WTC11 (cell line): ENCODE measurements at regions not wholly inside any gene's neighbourhood (a gene's known extent, or its start where the extent isn't known, plus 50 kb on each side); places are given as distances from the start of the nearest gene placed in this dataset.

Experiments used
- ATF3 ChIP-seq: sonication (generic); formaldehyde crosslinking; conservative IDR thresholded peaks from 2 replicates; pipeline ENCODE4 v1.8.1; 2022; ENCODE audit warnings: mild to moderate bottlenecking, missing genetic modification reagents
- CBFB ChIP-seq: sonication (generic); formaldehyde crosslinking; IDR thresholded peaks from 2 replicates; pipeline ENCODE4 v1.8.1; 2022; ENCODE audit warnings: mild to moderate bottlenecking, low read depth, missing genetic modification reagents
- CTCF ChIP-seq: fragments of 200-600 bp; IDR thresholded peaks from 2 replicates; pipeline ENCODE4 v1.8.0; 2022; ENCODE audit warnings: antibody characterized with exemption
- GABPB1 ChIP-seq: sonication (generic); formaldehyde crosslinking; IDR thresholded peaks from 2 replicates; pipeline ENCODE4 v1.8.1; 2023; ENCODE audit warnings: mild to moderate bottlenecking, missing genetic modification reagents
- MLX ChIP-seq: sonication (generic); formaldehyde crosslinking; IDR thresholded peaks from 2 replicates; pipeline ENCODE4 v1.8.1; 2023; ENCODE audit warnings: mild to moderate bottlenecking, missing genetic modification reagents, moderate library complexity
- PRDM15 ChIP-seq: sonication (generic); formaldehyde crosslinking; IDR thresholded peaks from 2 replicates; pipeline ENCODE4 v1.8.0; 2022; ENCODE audit warnings: missing genetic modification reagents
- SP1 ChIP-seq: sonication (generic); formaldehyde crosslinking; conservative IDR thresholded peaks from 2 replicates; pipeline ENCODE4 v1.8.1; 2022; ENCODE audit warnings: missing genetic modification reagents
- TEAD4 ChIP-seq: sonication (generic); formaldehyde crosslinking; IDR thresholded peaks from 2 replicates; pipeline ENCODE4 v1.8.0; 2022; ENCODE audit warnings: mild to moderate bottlenecking, missing genetic modification reagents
- ZNF263 ChIP-seq: sonication (generic); formaldehyde crosslinking; IDR thresholded peaks from 2 replicates; pipeline ENCODE4 v1.8.1; 2022; ENCODE audit warnings: low read depth, mild to moderate bottlenecking, moderate library complexity, missing genetic modification reagents
- TF ChIP-seq, protein P1 (sequence below): sonication (generic); formaldehyde crosslinking; IDR thresholded peaks from 2 replicates; pipeline ENCODE4 v1.8.1; 2022; ENCODE audit warnings: mild to moderate bottlenecking, moderate library complexity, missing genetic modification reagents
- TF ChIP-seq, protein P2 (sequence below): sonication (generic); formaldehyde crosslinking; IDR thresholded peaks from 2 replicates; pipeline ENCODE4 v1.8.1; 2023; ENCODE audit warnings: mild to moderate bottlenecking, missing genetic modification reagents, moderate library complexity
- TF ChIP-seq, protein P3 (sequence below): sonication (generic); formaldehyde crosslinking; IDR thresholded peaks from 2 replicates; pipeline ENCODE4 v1.8.1; 2023; ENCODE audit warnings: mild to moderate bottlenecking, moderate library complexity, missing genetic modification reagents

DNA sequence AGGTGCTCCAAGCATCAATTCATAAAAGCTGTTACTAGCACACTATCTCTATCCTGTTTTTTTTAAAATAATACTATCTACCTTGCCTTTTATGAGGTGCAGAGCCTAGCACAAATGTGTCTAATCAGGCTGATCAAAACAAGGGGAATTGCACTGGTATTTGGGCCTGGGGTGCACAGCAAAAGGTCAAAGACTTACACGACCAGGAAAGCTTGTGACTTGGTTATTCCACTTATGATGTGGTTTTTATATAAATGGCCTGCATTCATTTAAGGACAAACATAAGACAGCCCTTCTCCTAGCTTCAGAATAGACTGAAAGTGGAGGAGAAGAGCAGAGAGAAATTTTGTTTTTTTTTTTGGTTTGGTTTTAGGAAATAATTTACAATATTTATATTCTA lies 98.4 kb upstream of the SGIP1 start:
- TF ChIP-seq CTCF (no peak), GABPB1 (no peak), SP1 (CRISPR knock-in tag) (no peak), TEAD4 (CRISPR knock-in tag) (no peak), ATF3 (CRISPR knock-in tag) (no peak), PRDM15 (CRISPR knock-in tag) (no peak), ZNF263 (CRISPR knock-in tag) (no peak), CBFB (CRISPR knock-in tag) (no peak), MLX (CRISPR knock-in tag) (no peak)
- TF ChIP-seq, protein P1, sequence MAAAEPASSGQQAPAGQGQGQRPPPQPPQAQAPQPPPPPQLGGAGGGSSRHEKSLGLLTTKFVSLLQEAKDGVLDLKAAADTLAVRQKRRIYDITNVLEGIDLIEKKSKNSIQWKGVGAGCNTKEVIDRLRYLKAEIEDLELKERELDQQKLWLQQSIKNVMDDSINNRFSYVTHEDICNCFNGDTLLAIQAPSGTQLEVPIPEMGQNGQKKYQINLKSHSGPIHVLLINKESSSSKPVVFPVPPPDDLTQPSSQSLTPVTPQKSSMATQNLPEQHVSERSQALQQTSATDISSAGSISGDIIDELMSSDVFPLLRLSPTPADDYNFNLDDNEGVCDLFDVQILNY (CRISPR knock-in tag): no peak
- TF ChIP-seq, protein P2, sequence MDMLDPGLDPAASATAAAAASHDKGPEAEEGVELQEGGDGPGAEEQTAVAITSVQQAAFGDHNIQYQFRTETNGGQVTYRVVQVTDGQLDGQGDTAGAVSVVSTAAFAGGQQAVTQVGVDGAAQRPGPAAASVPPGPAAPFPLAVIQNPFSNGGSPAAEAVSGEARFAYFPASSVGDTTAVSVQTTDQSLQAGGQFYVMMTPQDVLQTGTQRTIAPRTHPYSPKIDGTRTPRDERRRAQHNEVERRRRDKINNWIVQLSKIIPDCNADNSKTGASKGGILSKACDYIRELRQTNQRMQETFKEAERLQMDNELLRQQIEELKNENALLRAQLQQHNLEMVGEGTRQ (CRISPR knock-in tag): no peak
- TF ChIP-seq, protein P3, sequence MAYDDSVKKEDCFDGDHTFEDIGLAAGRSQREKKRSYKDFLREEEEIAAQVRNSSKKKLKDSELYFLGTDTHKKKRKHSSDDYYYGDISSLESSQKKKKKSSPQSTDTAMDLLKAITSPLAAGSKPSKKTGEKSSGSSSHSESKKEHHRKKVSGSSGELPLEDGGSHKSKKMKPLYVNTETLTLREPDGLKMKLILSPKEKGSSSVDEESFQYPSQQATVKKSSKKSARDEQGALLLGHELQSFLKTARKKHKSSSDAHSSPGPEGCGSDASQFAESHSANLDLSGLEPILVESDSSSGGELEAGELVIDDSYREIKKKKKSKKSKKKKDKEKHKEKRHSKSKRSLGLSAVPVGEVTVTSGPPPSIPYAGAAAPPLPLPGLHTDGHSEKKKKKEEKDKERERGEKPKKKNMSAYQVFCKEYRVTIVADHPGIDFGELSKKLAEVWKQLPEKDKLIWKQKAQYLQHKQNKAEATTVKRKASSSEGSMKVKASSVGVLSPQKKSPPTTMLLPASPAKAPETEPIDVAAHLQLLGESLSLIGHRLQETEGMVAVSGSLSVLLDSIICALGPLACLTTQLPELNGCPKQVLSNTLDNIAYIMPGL: no peak
